RWPE1 (cell line): ENCODE measurements at regions not wholly inside any gene's neighbourhood (a gene's known extent, or its start where the extent isn't known, plus 50 kb on each side); places are given as distances from the start of the nearest gene placed in this dataset.

Experiments
- CTCF ChIA-PET: fragments of 350-600 bp; sonication (Branson Sonifier 250); formaldehyde crosslinking; extraction: SDS; loops from one replicate; lab custom pipeline; 2021; lab: Yijun Ruan, JAX
- POLR2A ChIA-PET: fragments of 400-600 bp; formaldehyde crosslinking; extraction: SDS; loops from one replicate; lab custom pipeline; 2020; ENCODE audit warnings: antibody characterized with exemption; ENCODE audit not compliant: low non-redundant PET; lab: Yijun Ruan, JAX
- DNase-seq: peaks from one replicate; pipeline ENCODE4 v3.0.0; 2012; ENCODE audit warnings: low spot score
- H3K27ac ChIP-seq: fragments of 450-650 bp; 2 replicates; pipeline ENCODE4 v1.5.1; 2017
- CTCF ChIP-seq: fragments of 450-650 bp; conservative IDR thresholded peaks from 2 replicates; pipeline ENCODE4 v1.5.1; 2017; ENCODE audit warnings: low read depth, mild to moderate bottlenecking

- TF ChIP-seq CTCF: no peak
- CTCF ChIA-PET: no interaction called here
Measured at GRCh38 chr1:102783487-102783886, 324.8 kb downstream of the COL11A1 start.

GRCh38 chr1:102782144-102782543 is 326.2 kb downstream of the COL11A1 start:
- TF ChIP-seq CTCF: no peak
- ChIA-PET POLR2A (no interaction called here), CTCF (no interaction called here)
- H3K27ac ChIP-seq: no peak overlapping the region
- no peak for DNase-seq

More at GRCh38 chr1:102783487-102783886, 324.8 kb downstream of the COL11A1 start:
- POLR2A ChIA-PET: no interaction called here
- DNase-seq: no peak
- H3K27ac ChIP-seq: no peak overlapping the region

GRCh38 chr1:102776071-102776470 is 332.3 kb downstream of the COL11A1 start:
- POLR2A ChIA-PET: no interaction called here
- no peak overlapping the region for H3K27ac ChIP-seq
- DNase-seq: no peak
- CTCF ChIA-PET: interaction anchor here (1.4 kb wide), 1 partner anchor 10 kb away, joined by 6 read pairs; no protein-coding TSS in a partner anchor
- TF ChIP-seq CTCF: no peak

GRCh38 chr1:102772831-102773230 is 335.5 kb downstream of the COL11A1 start:
- DNase-seq: no peak
- CTCF ChIA-PET: interaction anchor here (0.7 kb wide), 2 partner anchors 65 to 81 kb away, joined by 3 to 5 read pairs; no protein-coding TSS in a partner anchor
- POLR2A ChIA-PET: no interaction called here
- no peak overlapping the region for H3K27ac ChIP-seq
- TF ChIP-seq CTCF: no peak

- TF ChIP-seq CTCF: no peak
- H3K27ac ChIP-seq: no peak overlapping the region
- DNase-seq: no peak
- CTCF ChIA-PET: interaction anchor here (0.6 kb wide), 1 partner anchor 1016 kb away, joined by 3 read pairs; no protein-coding TSS in a partner anchor
- POLR2A ChIA-PET: no interaction called here
Measured at GRCh38 chr1:102758418-102758817, 349.9 kb downstream of the COL11A1 start.

- ChIA-PET POLR2A (no interaction called here), CTCF (no interaction called here)
- no peak overlapping the region for H3K27ac ChIP-seq
- no peak for DNase-seq
- TF ChIP-seq CTCF: no peak
Measured at GRCh38 chr1:102757363-102757762, 351.0 kb downstream of the COL11A1 start.

- DNase-seq: no peak
- no peak for TF ChIP-seq CTCF
- H3K27ac ChIP-seq: no peak overlapping the region
- CTCF ChIA-PET: no interaction called here
- POLR2A ChIA-PET: no interaction called here
Measured at GRCh38 chr1:102751111-102751510, 357.2 kb downstream of the COL11A1 start.
